Spleen (tissue), 7 donors: ENCODE measurements at regions not wholly inside any gene's neighbourhood (a gene's known extent, or its start where the extent isn't known, plus 50 kb on each side); places are given as distances from the start of the nearest gene placed in this dataset.

Experiments
- CTCF ChIP-seq, 11 experiments: fragments of 200-600 bp in 7 of 11; fragments of 450-650 bp in 4 of 11; sonication (generic) in 4 of 11; IDR thresholded peaks in 8 of 11; conservative IDR thresholded peaks in 3 of 11; 1 replicate in 7 of 11; 2 replicates in 4 of 11; pipeline versions ENCODE4 v1.4.0 to v1.8.0; 2016 to 2021; ENCODE audit warnings: antibody characterized with exemption in 11 of 11, inconsistent platforms in 4 of 11, mild to moderate bottlenecking in 1 of 11
- POLR2A ChIP-seq, 3 donors: fragments of 450-650 bp; IDR thresholded peaks; one replicate each; pipeline ENCODE4 v1.5.1; 2017; ENCODE audit warnings: antibody characterized with exemption in 3 of 3, mild to moderate bottlenecking in 1 of 3
- POLR2AphosphoS5 ChIP-seq, 3 donors: sonication (generic); formaldehyde crosslinking; IDR thresholded peaks; one replicate each; pipeline ENCODE4 v1.5.1; 2017; ENCODE audit warnings: antibody characterized with exemption in 3 of 3
- donor health status: DM: no; HTN: no; CAD: no; lungs with moderate emphysema.
- donor health status: DM: no; HTN: no; CAD: no.
- donor health status: DM: no; HTN: no; CAD: no.

DNA sequence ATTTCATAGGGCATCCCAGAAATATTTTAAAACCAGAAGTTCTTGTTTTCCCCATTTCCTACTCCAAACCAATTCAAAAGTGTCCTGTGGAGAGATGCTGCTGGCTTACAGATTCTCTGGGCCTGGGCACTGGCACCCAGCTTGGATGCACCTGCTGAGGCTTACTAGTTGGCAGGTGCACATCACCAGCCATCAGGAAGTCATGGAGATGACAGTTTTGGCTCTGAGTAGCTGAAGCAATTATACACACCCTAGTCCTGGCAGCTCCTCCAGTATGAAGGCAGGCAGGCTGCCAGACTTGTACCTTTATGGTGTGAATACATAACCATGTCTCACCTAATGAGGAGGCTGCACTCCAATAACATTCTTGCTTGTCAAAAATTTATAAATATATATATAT is 276.6 kb upstream of the GHITM start:
- TF ChIP-seq CTCF (IDR thresholded peaks at IDR 0.05 in 8 of 11, conservative IDR thresholded peaks at IDR 0.05 in 3 of 11) (no peak), POLR2AphosphoS5 (IDR thresholded peaks at IDR 0.05) (no peak), POLR2A (IDR thresholded peaks at IDR 0.05) (no peak)
